WERI-Rb-1 (cell line): ENCODE measurements at regions not wholly inside any gene's neighbourhood (a gene's known extent, or its start where the extent isn't known, plus 50 kb on each side); places are given as distances from the start of the nearest gene placed in this dataset.
A peak's percentile ranks its signal among the peaks of the same experiment; 100 is the strongest.

Source experiments
- DNase-seq: peaks from one replicate; pipeline ENCODE4 v3.0.0-alpha.2; 2020
- H3K27ac ChIP-seq: fragments of 250-450 bp; sonication (Bioruptor Pico); 2 replicates; pipeline ENCODE4 v1.5.1; 2020; ENCODE audit warnings: mild to moderate bottlenecking, moderate library complexity
- H3K27me3 ChIP-seq: fragments of 250-450 bp; sonication (Bioruptor Pico); 2 replicates; pipeline ENCODE4 v1.5.1; 2021; ENCODE audit warnings: mild to moderate bottlenecking, low read depth, moderate library complexity; ENCODE audit not compliant: insufficient read depth, severe bottlenecking
- H3K36me3 ChIP-seq: fragments of 250-450 bp; sonication (Bioruptor Pico); 2 replicates; pipeline ENCODE4 v1.5.1; 2020; ENCODE audit warnings: mild to moderate bottlenecking, moderate library complexity
- H3K4me3 ChIP-seq: 2 replicates; pipeline ENCODE4 v1.5.1; 2011; ENCODE audit warnings: low read depth, mild to moderate bottlenecking, control low read depth, low read length
- H3K9me3 ChIP-seq: fragments of 250-450 bp; sonication (Bioruptor Pico); 2 replicates; pipeline ENCODE4 v1.5.1; 2021; ENCODE audit warnings: mild to moderate bottlenecking, moderate library complexity; ENCODE audit not compliant: severe bottlenecking
- CTCF ChIP-seq: IDR thresholded peaks from 2 replicates; pipeline ENCODE4 v1.5.1; 2011; ENCODE audit warnings: low read depth, mild to moderate bottlenecking, control low read depth, inconsistent platforms, low read length

GRCh38 chr1:96492236-96492635, 229.3 kb upstream of the PTBP2 start:
- no peak for TF ChIP-seq CTCF
- no peak overlapping the region for H3K4me3 ChIP-seq

GRCh38 chr1:96498744-96499340, 222.7 kb upstream of the PTBP2 start:
- no peak for TF ChIP-seq CTCF
- H3K27me3 ChIP-seq = no peaks in the 10 kb centered on the region
- no peak overlapping the region for H3K27ac ChIP-seq
- H3K36me3 ChIP-seq = no peaks in the 10 kb centered on the region
- H3K4me3 ChIP-seq = no peak overlapping the region
- DNase-seq = no peak
- H3K9me3 ChIP-seq = no peaks in the 10 kb centered on the region

More at GRCh38 chr1:96492236-96492635, 229.3 kb upstream of the PTBP2 start:
- no peaks in the 10 kb centered on the region for H3K36me3 ChIP-seq
- DNase-seq = peak; percentile 7
- no peak overlapping the region for H3K27ac ChIP-seq
- H3K27me3 ChIP-seq = no peaks in the 10 kb centered on the region
- H3K9me3 ChIP-seq = no peaks in the 10 kb centered on the region

GRCh38 chr1:96508233-96508632, 213.4 kb upstream of the PTBP2 start:
- H3K4me3 ChIP-seq = no peak overlapping the region
- DNase-seq = peak; percentile 33
- no peaks in the 10 kb centered on the region for H3K27me3 ChIP-seq
- H3K9me3 ChIP-seq = no peaks in the 10 kb centered on the region
- TF ChIP-seq CTCF = peak; percentile 15; the same call in 1 of the 2 replicates
- no peaks in the 10 kb centered on the region for H3K36me3 ChIP-seq
- no peak overlapping the region for H3K27ac ChIP-seq

GRCh38 chr1:96509339-96509738, 212.2 kb upstream of the PTBP2 start:
- no peak for DNase-seq
- no peak for TF ChIP-seq CTCF
- Histone ChIP-seq H3K4me3 (no peak overlapping the region), H3K27ac (no peak overlapping the region), H3K27me3 (no peaks in the 10 kb centered on the region), H3K36me3 (no peaks in the 10 kb centered on the region), H3K9me3 (no peaks in the 10 kb centered on the region)

GRCh38 chr1:96509951-96510350, 211.6 kb upstream of the PTBP2 start:
- H3K36me3 ChIP-seq = no peaks in the 10 kb centered on the region
- no peak overlapping the region for H3K27ac ChIP-seq
- DNase-seq = no peak
- no peak overlapping the region for H3K4me3 ChIP-seq
- TF ChIP-seq CTCF = no peak
- no peaks in the 10 kb centered on the region for H3K27me3 ChIP-seq
- H3K9me3 ChIP-seq = no peaks in the 10 kb centered on the region

GRCh38 chr1:96510391-96510790, 211.2 kb upstream of the PTBP2 start:
- DNase-seq = no peak
- Histone ChIP-seq H3K27me3 (no peaks in the 10 kb centered on the region), H3K4me3 (no peak overlapping the region), H3K9me3 (no peaks in the 10 kb centered on the region), H3K27ac (no peak overlapping the region), H3K36me3 (no peaks in the 10 kb centered on the region)
- TF ChIP-seq CTCF = no peak
